Esophagus squamous epithelium (tissue), 4 donors: ENCODE measurements at regions not wholly inside any gene's neighbourhood (a gene's known extent, or its start where the extent isn't known, plus 50 kb on each side); places are given as distances from the start of the nearest gene placed in this dataset.

Source experiments
- POLR2A ChIP-seq, 4 donors: fragments of 450-650 bp; IDR thresholded peaks; one replicate each; pipeline ENCODE4 v1.6.1; 2017; ENCODE audit warnings: antibody characterized with exemption in 4 of 4, mild to moderate bottlenecking in 4 of 4, moderate library complexity in 3 of 4
- TF ChIP-seq, protein P1 (sequence below), 6 experiments: fragments of 450-650 bp in 4 of 6; fragments of 200-600 bp in 2 of 6; sonication (generic) in 2 of 6; IDR thresholded peaks; one replicate each; pipeline ENCODE4 v1.5.1; 2016 to 2019; ENCODE audit warnings: antibody characterized with exemption in 6 of 6, mild to moderate bottlenecking in 4 of 6, moderate library complexity in 4 of 6

DNA sequence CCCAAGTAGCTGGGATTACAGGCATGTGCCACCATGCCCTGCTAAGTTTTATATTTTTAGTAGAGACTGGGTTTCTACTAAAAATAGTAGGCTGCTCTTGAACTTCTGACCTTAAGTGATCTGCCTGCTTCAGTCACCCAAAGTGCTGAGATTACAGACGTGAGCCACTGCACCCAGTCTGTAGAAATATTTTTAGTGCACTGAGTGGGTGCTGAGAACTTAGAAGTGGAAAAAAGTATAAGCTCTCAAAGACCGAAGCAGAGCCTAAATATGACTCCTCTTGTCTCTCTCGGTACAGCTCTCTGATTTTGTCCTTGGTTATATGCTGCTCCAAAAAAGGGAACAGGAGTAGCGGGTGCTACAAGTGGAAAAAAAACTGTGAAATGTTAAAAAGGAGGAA is 353.8 kb upstream of the IZUMO3 start:
- TF ChIP-seq, protein P1, sequence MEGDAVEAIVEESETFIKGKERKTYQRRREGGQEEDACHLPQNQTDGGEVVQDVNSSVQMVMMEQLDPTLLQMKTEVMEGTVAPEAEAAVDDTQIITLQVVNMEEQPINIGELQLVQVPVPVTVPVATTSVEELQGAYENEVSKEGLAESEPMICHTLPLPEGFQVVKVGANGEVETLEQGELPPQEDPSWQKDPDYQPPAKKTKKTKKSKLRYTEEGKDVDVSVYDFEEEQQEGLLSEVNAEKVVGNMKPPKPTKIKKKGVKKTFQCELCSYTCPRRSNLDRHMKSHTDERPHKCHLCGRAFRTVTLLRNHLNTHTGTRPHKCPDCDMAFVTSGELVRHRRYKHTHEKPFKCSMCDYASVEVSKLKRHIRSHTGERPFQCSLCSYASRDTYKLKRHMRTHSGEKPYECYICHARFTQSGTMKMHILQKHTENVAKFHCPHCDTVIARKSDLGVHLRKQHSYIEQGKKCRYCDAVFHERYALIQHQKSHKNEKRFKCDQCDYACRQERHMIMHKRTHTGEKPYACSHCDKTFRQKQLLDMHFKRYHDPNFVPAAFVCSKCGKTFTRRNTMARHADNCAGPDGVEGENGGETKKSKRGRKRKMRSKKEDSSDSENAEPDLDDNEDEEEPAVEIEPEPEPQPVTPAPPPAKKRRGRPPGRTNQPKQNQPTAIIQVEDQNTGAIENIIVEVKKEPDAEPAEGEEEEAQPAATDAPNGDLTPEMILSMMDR (IDR thresholded peaks at IDR 0.05): no peak
- no peak for TF ChIP-seq POLR2A (IDR thresholded peaks at IDR 0.05)
